ENCODE measurements at regions not wholly inside any gene's neighbourhood (a gene's known extent, or its start where the extent isn't known, plus 50 kb on each side); places are given as distances from the start of the nearest gene placed in this dataset.

- TF ChIP-seq SIN3A (IDR thresholded peaks at IDR 0.05; ENCODE audit: borderline replicate concordance, insufficient read depth, low read length) (no peak), TAF1 (IDR thresholded peaks at IDR 0.05; ENCODE audit: borderline replicate concordance, insufficient read depth, low read length) (no peak), POLR2AphosphoS5 (IDR thresholded peaks at IDR 0.05; ENCODE audit: low read depth, low read length) (no peak), FOXP2 (optimal IDR thresholded peaks at IDR 0.05; ENCODE audit: borderline replicate concordance, extremely low read depth, extremely low read length, insufficient read depth) (no peak), REST (IDR thresholded peaks at IDR 0.05; ENCODE audit: insufficient read depth in 1 of 2, low read depth in 2 of 2, low read length in 2 of 2) (no peak)
Measured at GRCh38 chr10:33776419-33777070, 442.1 kb upstream of the NRP1 start.

GRCh38 chr10:33774857-33775256, 440.4 kb upstream of the NRP1 start:
- TF ChIP-seq SIN3A (IDR thresholded peaks at IDR 0.05; ENCODE audit: borderline replicate concordance, insufficient read depth, low read length) (no peak), POLR2AphosphoS5 (IDR thresholded peaks at IDR 0.05; ENCODE audit: low read depth, low read length) (no peak), REST (IDR thresholded peaks at IDR 0.05; ENCODE audit: insufficient read depth in 1 of 2, low read depth in 2 of 2, low read length in 2 of 2) (no peak), TAF1 (IDR thresholded peaks at IDR 0.05; ENCODE audit: borderline replicate concordance, insufficient read depth, low read length) (no peak), FOXP2 (optimal IDR thresholded peaks at IDR 0.05; ENCODE audit: borderline replicate concordance, extremely low read depth, extremely low read length, insufficient read depth) (no peak)

GRCh38 chr10:33773886-33774480, 439.5 kb upstream of the NRP1 start:
- TF ChIP-seq TAF1 (IDR thresholded peaks at IDR 0.05; ENCODE audit: borderline replicate concordance, insufficient read depth, low read length) = no peak
- no peak for TF ChIP-seq POLR2AphosphoS5 (IDR thresholded peaks at IDR 0.05; ENCODE audit: low read depth, low read length)
- TF ChIP-seq FOXP2 (optimal IDR thresholded peaks at IDR 0.05; ENCODE audit: borderline replicate concordance, extremely low read depth, extremely low read length, insufficient read depth) = no peak
- no peak for TF ChIP-seq SIN3A (IDR thresholded peaks at IDR 0.05; ENCODE audit: borderline replicate concordance, insufficient read depth, low read length)
- no peak for TF ChIP-seq REST (IDR thresholded peaks at IDR 0.05; ENCODE audit: insufficient read depth in 1 of 2, low read depth in 2 of 2, low read length in 2 of 2)

GRCh38 chr10:33773253-33773573, 438.7 kb upstream of the NRP1 start:
- TF ChIP-seq FOXP2 (optimal IDR thresholded peaks at IDR 0.05; ENCODE audit: borderline replicate concordance, extremely low read depth, extremely low read length, insufficient read depth) (no peak), REST (IDR thresholded peaks at IDR 0.05; ENCODE audit: insufficient read depth in 1 of 2, low read depth in 2 of 2, low read length in 2 of 2) (no peak), TAF1 (IDR thresholded peaks at IDR 0.05; ENCODE audit: borderline replicate concordance, insufficient read depth, low read length) (no peak), POLR2AphosphoS5 (IDR thresholded peaks at IDR 0.05; ENCODE audit: low read depth, low read length) (no peak), SIN3A (IDR thresholded peaks at IDR 0.05; ENCODE audit: borderline replicate concordance, insufficient read depth, low read length) (no peak)

Data from PFSK-1 (cell line).